Right ventricle myocardium inferior (tissue), 1 donor: ENCODE measurements at regions not wholly inside any gene's neighbourhood (a gene's known extent, or its start where the extent isn't known, plus 50 kb on each side); places are given as distances from the start of the nearest gene placed in this dataset.
"Not testable (repeated sequence)": the region's sequence is repeated elsewhere in the genome, so short reads cannot be mapped to it uniquely, and the experiment has no call there.

ENCODE experiments used
- ATAC-seq: fragments of 200-7000 bp; cut with Tn5 transposase; one replicate; pipeline ENCODE4 v1.9.1; 2020; ENCODE audit warnings: mild to moderate bottlenecking, moderate library complexity
- DNase-seq: peaks from one replicate; pipeline ENCODE4 v3.0.0; 2021; ENCODE audit errors: missing footprints
- intact Hi-C: fragments of 100-400 bp; cut with DNase I; formaldehyde crosslinking; loops from one replicate; pipeline ENCODE4 v1.11.0; 2022
- donor health status: DM: no; HTN: yes; CAD: no; lungs with severe emphysema.

GRCh38 chr13:33402975-33403374 lies 117.4 kb upstream of the STARD13 start:
- intact Hi-C loops: no loop called here
- no peak for DNase-seq
- no peak for ATAC-seq

GRCh38 chr13:33403807-33404362 lies 118.3 kb upstream of the STARD13 start:
- DNase-seq (no peak), ATAC-seq (no peak)
- intact Hi-C loops: no loop called here

- intact Hi-C loops: no loop called here
- ATAC-seq (no peak), DNase-seq (no peak)
Measured at GRCh38 chr13:33405371-33405770, 119.8 kb upstream of the STARD13 start.

- intact Hi-C loops: no loop called here
- no peak for ATAC-seq
- DNase-seq: no peak
Measured at GRCh38 chr13:33409673-33410510, 124.3 kb upstream of the STARD13 start.

- intact Hi-C loops: no loop called here
- DNase-seq (no peak), ATAC-seq (no peak)
Measured at GRCh38 chr13:33410619-33411018, 125.1 kb upstream of the STARD13 start.

- no peak for DNase-seq
- ATAC-seq: no peak
- intact Hi-C loops: no loop called here
Measured at GRCh38 chr13:33411312-33411711, 125.8 kb upstream of the STARD13 start.

GRCh38 chr13:33415822-33416221 lies 130.3 kb upstream of the STARD13 start:
- intact Hi-C loops: no loop called here
- DNase-seq (no peak), ATAC-seq (no peak)

GRCh38 chr13:33418224-33418953 lies 132.8 kb upstream of the STARD13 start:
- DNase-seq, ATAC-seq, intact Hi-C loops: not testable (repeated sequence)

GRCh38 chr13:33420117-33420516 lies 134.6 kb upstream of the STARD13 start:
- intact Hi-C loops, ATAC-seq, DNase-seq: not testable (repeated sequence)

- DNase-seq: no peak
- intact Hi-C loops: no loop called here
- ATAC-seq: no peak
Measured at GRCh38 chr13:33426131-33426530, 140.6 kb upstream of the STARD13 start.

- intact Hi-C loops: no loop called here
- ATAC-seq (no peak), DNase-seq (no peak)
Measured at GRCh38 chr13:33433316-33433715, 147.8 kb upstream of the STARD13 start.

GRCh38 chr13:33434676-33435075 lies 149.1 kb upstream of the STARD13 start:
- no peak for DNase-seq
- intact Hi-C loops: no loop called here
- ATAC-seq: no peak

- intact Hi-C loops: no loop called here
- DNase-seq (no peak), ATAC-seq (no peak)
Measured at GRCh38 chr13:33435207-33435606, 149.7 kb upstream of the STARD13 start.

GRCh38 chr13:33438918-33439317 lies 153.4 kb upstream of the STARD13 start:
- intact Hi-C loops: no loop called here
- ATAC-seq (no peak), DNase-seq (no peak)

GRCh38 chr13:33441015-33441414 lies 155.5 kb upstream of the STARD13 start:
- ATAC-seq (no peak), DNase-seq (no peak)
- intact Hi-C loops: loop anchor here (10.0 kb wide), 1 partner anchor 86 kb away; no protein-coding TSS in a partner anchor

- intact Hi-C loops: loop anchor here (10.0 kb wide), 1 partner anchor 90 kb away; no protein-coding TSS in a partner anchor
- no peak for ATAC-seq
- no peak for DNase-seq
Measured at GRCh38 chr13:33445024-33445423, 159.5 kb upstream of the STARD13 start.

- ATAC-seq: no peak
- no peak for DNase-seq
- intact Hi-C loops: loop anchor here (10.0 kb wide), 1 partner anchor 91 kb away; no protein-coding TSS in a partner anchor
Measured at GRCh38 chr13:33445476-33445875, 159.9 kb upstream of the STARD13 start.

GRCh38 chr13:33446821-33447725 lies 161.5 kb upstream of the STARD13 start:
- DNase-seq (no peak), ATAC-seq (no peak)
- intact Hi-C loops: loop anchor here (10.0 kb wide), 1 partner anchor 92 kb away; no protein-coding TSS in a partner anchor

GRCh38 chr13:33448889-33449288 lies 163.3 kb upstream of the STARD13 start:
- DNase-seq (no peak), ATAC-seq (no peak)
- intact Hi-C loops: loop anchor here (10.0 kb wide), 1 partner anchor 94 kb away; no protein-coding TSS in a partner anchor
